GM18499 (cell line): ENCODE measurements at regions not wholly inside any gene's neighbourhood (a gene's known extent, or its start where the extent isn't known, plus 50 kb on each side); places are given as distances from the start of the nearest gene placed in this dataset.

Experiments used
- ATAC-seq: cut with Tn5 transposase; IDR thresholded peaks from one replicate; pipeline ENCODE4 v1.9.1; 2021; ENCODE audit warnings: moderate number of reproducible peaks; ENCODE audit not compliant: insufficient read depth, unreplicated experiment

DNA sequence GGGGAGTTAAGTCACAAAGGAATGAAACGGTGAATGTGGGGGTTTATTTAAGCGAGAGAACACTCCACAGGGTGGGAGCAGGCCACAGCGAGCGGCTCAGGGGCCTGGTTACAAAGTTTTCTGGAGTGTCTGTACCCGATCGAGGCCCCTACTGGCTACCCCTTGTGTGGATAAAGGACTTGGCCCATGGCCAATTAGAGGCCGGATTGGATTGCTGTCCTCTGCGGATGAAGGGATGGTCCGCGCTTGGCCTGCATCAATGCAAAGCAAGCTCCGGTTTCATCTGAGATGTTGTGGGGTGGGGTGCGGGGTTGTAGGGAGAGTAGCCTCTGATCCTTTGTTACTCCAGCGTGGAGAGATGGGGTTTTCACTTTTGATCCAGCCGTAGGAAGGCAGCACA is 1574.5 kb upstream of the TENM3 start:
- no peak for ATAC-seq

DNA sequence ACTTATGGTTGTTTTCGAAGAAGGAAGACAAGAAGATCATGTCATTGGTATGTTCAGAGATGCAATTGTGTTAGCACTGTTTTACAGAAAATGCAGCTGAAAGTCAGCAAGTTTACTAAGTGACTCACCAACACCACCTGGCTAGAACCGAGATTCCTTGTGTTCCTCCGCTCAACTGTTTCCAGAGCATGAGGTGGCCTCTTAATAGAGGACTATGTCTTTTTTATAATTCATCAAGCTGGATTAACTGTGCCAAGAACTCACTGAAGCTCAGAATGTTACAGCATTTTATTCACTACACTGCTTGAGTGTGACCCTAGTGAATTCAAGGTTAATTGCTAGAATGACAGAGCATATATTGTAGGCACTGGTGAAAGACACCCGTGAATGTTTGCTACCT is 1573.5 kb upstream of the TENM3 start:
- ATAC-seq = no peak

- no peak for ATAC-seq
These were observed 1568.4 kb upstream of the TENM3 start for GRCh38 chr4:180674619-180675358.

- no peak for ATAC-seq
These were observed 1567.9 kb upstream of the TENM3 start for GRCh38 chr4:180675359-180675650.

DNA sequence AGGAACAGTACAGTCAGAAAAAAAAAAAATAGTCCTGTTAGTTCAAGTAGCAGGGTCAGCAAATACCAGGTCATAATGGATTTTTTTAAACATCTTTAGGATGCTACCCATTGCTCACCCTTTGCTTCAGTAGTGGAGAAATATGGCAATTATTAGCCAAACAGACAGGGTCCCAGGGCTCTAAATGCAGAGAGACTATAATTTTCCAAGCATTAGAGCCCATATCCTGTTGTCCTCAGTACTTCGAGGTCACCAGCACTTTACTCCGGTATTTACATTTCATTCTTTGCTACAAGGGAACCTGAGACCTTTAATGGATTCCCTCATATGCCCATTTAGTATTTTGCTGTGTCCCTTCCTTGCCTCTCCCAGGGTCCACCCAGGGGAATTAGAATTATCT is 1562.9 kb upstream of the TENM3 start:
- no peak for ATAC-seq

DNA sequence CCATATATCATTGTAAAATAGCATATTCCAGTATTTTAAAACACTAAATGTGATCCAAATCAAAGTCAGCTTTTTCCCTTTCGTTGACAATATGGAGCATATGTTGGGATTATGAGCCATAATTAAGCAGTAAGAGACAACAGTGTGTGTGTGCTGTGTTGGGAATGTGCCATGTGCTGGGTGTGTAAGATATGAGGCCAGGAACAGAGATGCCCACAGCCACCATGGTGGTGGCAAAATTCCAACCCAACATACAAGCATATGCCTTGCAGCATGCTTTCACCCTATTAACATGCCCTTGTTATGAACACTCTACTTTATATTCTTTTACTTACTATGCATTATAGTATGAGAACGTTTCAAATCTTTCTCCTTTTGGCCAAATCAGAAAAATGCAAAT is 1560.4 kb upstream of the TENM3 start:
- ATAC-seq = no peak

- no peak for ATAC-seq
These were observed 1560.0 kb upstream of the TENM3 start for GRCh38 chr4:180683186-180683585.

DNA sequence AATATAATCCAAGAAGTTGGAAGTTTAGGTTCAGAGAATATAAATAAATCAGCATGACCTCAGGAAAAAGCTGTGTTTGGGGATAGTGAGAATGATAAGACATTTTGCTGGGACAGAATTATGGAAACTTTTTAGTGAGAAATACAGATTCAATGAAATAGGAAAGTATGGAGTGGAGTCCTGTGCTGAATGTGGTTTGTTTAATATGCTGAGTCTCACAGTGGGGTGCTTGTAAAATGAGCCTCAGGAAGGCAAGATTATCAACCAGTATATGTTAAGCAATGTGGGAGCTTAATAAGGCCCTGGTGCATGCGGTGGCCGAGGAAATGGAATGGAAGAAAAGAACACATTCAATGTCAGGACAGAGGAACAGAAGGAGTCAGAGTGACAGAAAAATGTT is 1554.7 kb upstream of the TENM3 start:
- no peak for ATAC-seq

DNA sequence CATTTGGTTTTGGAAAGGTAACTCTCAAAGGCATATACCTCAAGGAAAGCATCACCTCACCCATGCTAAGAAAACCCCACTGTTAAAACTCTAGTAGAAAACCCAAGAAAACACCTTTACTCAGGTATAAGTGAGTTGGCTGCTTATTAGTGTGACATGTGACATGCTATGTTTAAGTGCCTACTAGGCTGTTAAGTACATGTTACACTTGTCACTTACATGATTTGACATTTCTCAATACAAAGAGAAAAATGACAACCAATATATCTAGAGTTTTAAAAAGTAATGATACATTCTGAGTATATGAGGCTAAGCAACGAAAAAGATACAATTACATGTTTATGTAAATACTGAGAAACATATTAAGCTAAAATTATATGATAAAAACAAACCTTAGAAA is 1548.3 kb upstream of the TENM3 start:
- ATAC-seq = no peak

GRCh38 chr4:180695851-180696250 is 1547.4 kb upstream of the TENM3 start:
- ATAC-seq = no peak

GRCh38 chr4:180696460-180697092 is 1546.6 kb upstream of the TENM3 start:
- no peak for ATAC-seq

DNA sequence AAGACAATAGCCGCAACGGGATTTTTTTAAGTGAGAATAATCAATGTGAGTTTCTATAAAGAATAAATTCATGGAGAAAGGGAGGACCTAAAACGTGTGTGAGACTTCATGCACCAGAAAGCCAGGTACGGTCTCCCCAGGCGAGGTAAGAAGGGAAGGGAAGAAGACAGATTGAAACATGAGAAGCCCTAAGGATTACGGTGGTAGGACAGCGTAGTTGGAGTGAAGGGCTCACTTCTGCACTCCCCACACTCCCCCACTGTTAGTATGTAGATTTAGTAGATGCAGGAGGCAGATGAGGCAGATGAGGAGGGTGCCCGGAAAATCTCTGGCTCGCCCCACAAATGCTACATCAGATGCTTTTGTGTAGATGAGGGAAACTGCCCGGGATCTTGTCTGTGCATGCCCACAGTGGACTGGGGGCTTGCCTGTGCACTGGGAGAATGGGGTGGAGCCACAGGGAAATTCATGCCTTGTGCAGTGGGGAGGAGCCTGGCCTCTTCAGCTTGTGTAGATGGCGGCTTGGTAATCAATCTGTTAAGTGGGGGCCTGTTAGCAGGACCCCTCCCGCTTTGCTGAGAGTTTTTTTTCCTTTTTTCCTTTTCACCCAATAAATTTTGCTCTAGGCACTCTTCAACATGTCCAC is 1544.5 kb upstream of the TENM3 start:
- no peak for ATAC-seq

DNA sequence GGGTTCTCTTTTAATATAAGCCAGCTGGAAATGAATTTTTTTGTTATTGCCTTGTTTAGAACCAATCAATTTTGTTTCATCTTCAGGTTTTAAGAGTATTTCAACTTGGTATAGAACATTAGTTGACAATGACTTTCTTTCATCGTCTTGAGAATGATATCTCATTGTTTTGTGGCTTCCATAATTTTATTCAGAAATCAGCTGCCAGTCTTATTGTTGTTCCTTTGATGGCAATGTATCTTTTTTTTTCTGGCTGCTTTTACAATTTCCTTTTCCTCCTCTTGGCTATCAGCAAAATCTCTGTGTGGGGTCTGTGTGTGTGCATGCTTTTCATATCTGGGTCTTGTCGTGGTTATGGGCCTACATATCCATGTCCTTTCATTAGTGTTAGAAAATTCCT is 1536.4 kb upstream of the TENM3 start:
- no peak for ATAC-seq

DNA sequence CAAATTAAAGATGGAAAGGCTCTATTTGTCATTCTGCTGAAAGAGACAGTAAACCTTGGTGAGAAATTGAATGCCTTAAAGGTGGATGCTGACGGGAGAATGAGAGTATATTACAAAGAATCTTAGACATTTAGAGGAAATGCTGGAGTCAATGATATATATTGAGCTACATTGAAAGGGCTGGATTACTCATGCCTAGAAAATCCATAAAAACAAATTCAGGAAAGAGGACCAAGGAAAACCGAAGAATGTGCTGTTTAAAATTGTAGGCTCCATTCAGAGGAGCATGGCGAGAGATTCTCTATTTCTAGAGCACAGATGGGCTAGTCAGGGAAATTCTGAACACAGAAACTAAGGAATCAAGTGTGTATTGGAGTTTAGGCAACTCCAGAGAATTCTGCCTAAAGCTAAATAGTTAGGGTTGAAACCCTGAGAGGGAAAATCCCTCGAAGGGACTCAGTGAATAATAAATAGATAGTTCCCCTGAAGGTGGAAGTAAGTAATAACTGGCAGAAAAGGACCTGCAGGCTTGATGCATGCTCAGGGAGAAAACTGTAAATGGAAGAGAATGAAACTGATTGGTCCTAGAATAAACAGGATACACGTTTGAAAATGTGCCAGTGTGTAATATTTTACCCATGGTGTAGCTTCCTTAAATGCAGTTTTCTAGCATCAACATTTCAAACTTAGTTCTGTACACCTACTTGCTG is 1532.4 kb upstream of the TENM3 start:
- no peak for ATAC-seq

DNA sequence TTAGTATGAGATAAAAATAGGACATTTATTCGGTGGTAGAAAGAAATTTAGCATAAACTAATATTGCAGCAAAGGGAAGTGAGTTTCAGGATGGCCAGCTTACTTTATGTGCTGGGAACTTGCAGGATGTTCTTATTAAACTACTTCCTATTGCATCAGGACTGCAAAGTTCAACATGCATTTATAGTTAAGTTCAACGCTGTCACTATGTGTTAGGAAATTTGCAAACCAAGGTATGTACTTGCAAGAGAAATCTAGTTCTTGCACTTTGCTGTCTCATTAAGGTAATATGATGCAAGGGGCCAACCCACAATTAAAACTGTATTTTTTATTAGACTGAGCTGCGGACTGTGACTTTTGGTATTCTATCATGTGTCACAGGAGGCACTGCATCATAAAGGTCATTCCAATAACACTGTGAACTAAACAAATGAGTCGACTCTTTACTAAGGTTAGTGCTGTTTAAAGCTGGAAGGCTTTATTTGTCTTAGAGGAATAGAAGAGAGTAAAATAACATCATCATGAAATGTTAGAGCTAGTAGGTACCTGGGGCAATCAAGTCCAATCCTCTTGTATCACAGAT is 1525.7 kb upstream of the TENM3 start:
- ATAC-seq = no peak

DNA sequence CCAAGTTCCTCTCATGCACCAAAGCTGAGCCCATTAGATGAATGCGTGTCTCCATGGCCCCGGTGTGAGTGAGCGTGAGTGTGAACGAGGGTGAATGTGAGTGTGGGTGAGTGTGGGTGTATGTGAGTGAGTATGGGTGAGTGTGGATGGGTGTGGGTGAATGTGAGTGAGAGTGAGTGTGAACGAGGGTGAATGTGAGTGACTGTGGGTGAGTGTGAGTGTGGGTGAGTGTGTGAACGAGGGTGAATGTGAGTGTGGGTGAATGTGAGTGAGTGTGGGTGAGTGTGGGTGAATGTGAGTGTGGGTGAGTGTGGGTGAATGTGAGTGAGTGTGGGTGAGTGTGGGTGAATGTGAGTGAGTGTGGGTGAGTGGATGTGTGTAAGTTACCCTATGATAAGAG is 1521.8 kb upstream of the TENM3 start:
- no peak for ATAC-seq

DNA sequence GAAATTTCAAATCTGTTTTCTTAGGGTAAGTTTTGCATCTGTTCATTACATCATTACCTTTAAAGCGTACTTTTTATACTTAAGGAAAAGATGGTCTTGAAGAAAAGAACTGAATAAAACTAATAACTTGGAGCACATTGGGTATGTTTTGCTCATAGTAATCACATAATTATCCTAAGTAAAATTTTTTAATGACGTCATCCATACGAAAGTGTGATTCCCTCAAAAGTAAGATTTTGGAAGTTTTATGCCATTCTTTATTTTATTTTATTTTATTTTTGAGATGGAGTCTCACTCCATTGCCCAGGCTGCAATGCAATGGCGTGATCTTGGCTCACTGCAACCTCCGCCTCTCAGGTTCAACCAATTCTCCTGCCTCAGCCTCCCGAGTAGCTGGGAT is 1516.6 kb upstream of the TENM3 start:
- ATAC-seq = no peak

GRCh38 chr4:180727478-180727877 is 1515.7 kb upstream of the TENM3 start:
- no peak for ATAC-seq

DNA sequence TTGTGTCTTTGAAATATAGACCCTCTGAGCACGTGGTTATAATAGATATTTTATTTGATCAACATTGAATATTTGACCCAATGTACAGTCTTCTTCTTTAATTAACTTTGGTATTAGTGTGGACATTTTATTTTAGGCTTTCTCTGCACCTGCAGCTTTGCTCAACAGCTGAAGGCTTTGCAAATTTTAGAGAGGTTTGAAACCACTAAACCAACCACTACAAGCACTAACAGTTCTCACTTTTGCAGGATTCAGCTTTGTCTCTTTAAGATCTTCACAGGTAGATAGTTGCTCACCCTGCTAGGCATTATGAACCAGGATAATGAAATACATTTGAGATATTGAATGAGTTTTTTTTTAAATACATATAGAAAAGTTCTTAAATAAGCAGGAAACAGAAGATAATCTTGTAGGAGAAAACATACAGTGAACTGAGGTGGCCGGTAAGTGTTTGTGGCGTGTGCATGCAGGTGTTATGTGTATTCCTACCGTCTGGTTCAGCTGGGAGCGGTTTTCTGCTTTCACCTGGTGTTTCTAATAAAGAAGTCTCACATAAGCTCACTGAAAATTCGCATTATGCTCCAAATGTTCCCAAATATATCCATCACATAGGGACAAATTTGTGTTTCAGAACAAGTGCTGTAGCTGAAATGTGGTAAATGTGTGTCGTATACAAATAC is 1508.3 kb upstream of the TENM3 start:
- ATAC-seq = no peak

- no peak for ATAC-seq
These were observed 1501.5 kb upstream of the TENM3 start for GRCh38 chr4:180741703-180742102.
